22Rv1 (cell line): ENCODE measurements at regions not wholly inside any gene's neighbourhood (a gene's known extent, or its start where the extent isn't known, plus 50 kb on each side); places are given as distances from the start of the nearest gene placed in this dataset.

Source experiments
- H3K27ac ChIP-seq: fragments of 450-650 bp; 2 replicates; pipeline ENCODE4 v1.5.1; 2017
- ZFX ChIP-seq: fragments of 450-650 bp; IDR thresholded peaks from 2 replicates; pipeline ENCODE4 v1.6.1; 2017; ENCODE audit warnings: antibody characterized with exemption, borderline replicate concordance
- TF ChIP-seq, protein P1 (sequence below): fragments of 450-650 bp; IDR thresholded peaks from 2 replicates; pipeline ENCODE4 v1.5.1; 2017; ENCODE audit warnings: mild to moderate bottlenecking

DNA sequence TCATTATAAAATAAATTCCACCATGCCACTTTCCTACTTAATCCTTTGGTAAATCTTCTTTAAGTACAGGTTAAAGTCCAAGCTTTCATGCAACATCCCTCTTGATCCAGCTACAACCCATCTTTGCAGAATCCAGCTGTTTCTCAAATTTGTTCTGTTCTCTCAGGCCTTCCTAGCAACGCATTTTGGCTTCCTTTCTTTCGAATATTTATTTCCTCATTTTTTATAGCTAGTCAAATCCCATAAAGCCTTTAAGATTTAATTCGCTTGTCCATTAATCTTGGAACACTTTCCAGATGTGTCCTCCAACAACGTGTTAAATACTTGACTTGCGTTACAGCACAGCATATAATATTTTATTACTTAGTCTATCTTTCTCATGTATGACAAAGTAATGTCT lies 600.1 kb upstream of the CHORDC1 start:
- TF ChIP-seq ZFX, result no peak
- H3K27ac ChIP-seq, result no peak overlapping the region

DNA sequence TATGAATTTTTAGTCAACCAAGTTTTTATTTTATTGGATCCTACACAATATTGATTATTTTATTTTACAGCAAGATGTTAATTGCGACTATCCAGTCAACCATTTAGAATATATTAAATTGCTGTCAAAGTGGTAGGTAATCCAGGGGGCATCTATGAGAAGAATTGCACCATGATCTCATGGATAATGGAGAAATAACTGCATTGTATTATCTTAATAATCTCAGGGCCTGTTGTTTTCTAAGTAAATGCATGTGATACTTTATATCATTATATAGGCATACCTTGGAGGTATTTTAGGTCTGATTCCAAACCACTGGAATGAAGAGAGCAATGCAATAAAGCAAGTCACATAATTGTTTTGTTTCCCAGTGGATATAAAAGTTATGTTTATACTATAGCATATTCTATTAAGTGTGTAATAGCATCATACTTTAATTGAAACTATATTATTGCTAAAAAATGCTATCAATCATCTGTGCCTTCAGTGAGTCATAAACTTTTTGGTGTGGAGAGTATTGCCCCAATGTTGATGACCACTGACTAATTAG lies 595.4 kb upstream of the CHORDC1 start:
- TF ChIP-seq ZFX, result no peak
- TF ChIP-seq, protein P1, sequence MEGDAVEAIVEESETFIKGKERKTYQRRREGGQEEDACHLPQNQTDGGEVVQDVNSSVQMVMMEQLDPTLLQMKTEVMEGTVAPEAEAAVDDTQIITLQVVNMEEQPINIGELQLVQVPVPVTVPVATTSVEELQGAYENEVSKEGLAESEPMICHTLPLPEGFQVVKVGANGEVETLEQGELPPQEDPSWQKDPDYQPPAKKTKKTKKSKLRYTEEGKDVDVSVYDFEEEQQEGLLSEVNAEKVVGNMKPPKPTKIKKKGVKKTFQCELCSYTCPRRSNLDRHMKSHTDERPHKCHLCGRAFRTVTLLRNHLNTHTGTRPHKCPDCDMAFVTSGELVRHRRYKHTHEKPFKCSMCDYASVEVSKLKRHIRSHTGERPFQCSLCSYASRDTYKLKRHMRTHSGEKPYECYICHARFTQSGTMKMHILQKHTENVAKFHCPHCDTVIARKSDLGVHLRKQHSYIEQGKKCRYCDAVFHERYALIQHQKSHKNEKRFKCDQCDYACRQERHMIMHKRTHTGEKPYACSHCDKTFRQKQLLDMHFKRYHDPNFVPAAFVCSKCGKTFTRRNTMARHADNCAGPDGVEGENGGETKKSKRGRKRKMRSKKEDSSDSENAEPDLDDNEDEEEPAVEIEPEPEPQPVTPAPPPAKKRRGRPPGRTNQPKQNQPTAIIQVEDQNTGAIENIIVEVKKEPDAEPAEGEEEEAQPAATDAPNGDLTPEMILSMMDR, result no peak
- no peak overlapping the region for H3K27ac ChIP-seq

DNA sequence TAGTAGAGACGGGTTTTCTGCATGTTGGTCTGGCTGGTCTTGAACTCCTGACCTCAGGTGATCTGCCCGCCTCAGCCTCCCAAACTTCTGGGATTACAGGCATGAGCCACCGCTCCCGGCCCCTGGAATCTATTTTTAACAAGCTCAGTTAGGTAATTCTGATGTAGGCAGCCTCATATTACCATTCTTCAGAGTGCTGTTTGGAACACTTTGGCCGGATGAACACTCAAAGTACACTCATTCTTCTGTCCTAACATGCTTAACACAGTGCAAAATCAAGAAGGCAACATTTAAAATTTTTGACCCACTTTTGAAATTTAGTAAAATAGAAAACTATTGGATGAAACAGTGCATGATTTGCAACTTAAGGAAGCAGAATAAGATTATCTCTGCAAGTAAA lies 586.7 kb upstream of the CHORDC1 start:
- no peak for TF ChIP-seq ZFX
- TF ChIP-seq, protein P1, result no peak
- no peak overlapping the region for H3K27ac ChIP-seq

GRCh38 chr11:90805172-90805571 lies 582.3 kb upstream of the CHORDC1 start:
- TF ChIP-seq, protein P1, result no peak
- no peak for TF ChIP-seq ZFX

GRCh38 chr11:90803831-90804230 lies 581.0 kb upstream of the CHORDC1 start:
- TF ChIP-seq, protein P1, result no peak
- TF ChIP-seq ZFX, result no peak
- no peak overlapping the region for H3K27ac ChIP-seq

More at GRCh38 chr11:90805172-90805571, 582.3 kb upstream of the CHORDC1 start:
- no peak overlapping the region for H3K27ac ChIP-seq

DNA sequence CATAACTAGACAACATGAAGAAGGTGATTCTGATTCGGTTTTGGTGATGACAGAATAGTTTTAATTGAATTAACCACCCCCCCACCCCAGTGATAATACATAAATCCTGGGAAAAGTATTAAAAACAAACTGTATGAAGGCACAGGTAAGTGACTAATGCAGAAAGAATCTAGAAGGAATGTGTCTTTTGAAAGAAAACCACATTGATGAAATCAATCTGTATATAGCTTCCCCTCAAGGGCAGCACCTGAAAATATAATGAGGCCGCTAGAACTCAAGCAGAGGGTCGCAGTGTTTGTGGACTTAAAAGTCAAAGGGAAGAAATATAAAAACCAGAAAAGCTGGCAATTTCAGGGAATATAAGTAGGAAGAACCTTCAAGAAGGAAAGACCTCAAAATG lies 580.5 kb upstream of the CHORDC1 start:
- H3K27ac ChIP-seq, result no peak overlapping the region
- TF ChIP-seq ZFX, result no peak
- TF ChIP-seq, protein P1, result no peak

DNA sequence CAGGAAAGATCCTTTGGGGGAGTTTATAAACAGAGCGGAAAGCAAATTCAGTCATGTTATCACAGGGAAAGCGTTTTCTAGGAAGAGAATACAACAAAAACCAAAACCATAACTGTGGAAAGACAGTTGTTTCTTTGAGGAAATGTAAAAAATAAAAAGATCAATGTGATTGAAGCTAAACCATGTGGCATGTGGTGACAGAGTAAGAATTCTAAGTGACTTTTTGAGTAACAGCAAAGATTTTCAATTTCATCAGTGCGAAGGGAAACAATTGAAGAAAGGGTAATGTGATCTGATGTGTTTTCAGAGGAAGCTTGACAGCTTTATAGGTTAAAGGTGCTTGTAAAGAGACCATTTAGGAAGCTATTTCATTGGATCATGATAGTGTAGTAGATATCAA lies 575.9 kb upstream of the CHORDC1 start:
- TF ChIP-seq, protein P1, result no peak
- no peak for TF ChIP-seq ZFX

GRCh38 chr11:90795746-90796145 lies 572.9 kb upstream of the CHORDC1 start:
- TF ChIP-seq, protein P1, result no peak
- no peak for TF ChIP-seq ZFX
- no peak overlapping the region for H3K27ac ChIP-seq

More for the DNA sequence above, 575.9 kb upstream of the CHORDC1 start:
- no peak overlapping the region for H3K27ac ChIP-seq
